GM12865 (cell line): ENCODE measurements at regions not wholly inside any gene's neighbourhood (a gene's known extent, or its start where the extent isn't known, plus 50 kb on each side); places are given as distances from the start of the nearest gene placed in this dataset.
"Not testable (repeated sequence)": the region's sequence is repeated elsewhere in the genome, so short reads cannot be mapped to it uniquely, and the experiment has no call there.

Experiments used
- DNase-seq: peaks from one replicate; pipeline ENCODE4 v3.0.0; 2010; ENCODE audit warnings: low read depth
- H3K4me3 ChIP-seq: 2 replicates; pipeline ENCODE4 v1.5.1; 2011; ENCODE audit warnings: mild to moderate bottlenecking, low read depth, low read length, control low read depth
- TF ChIP-seq, protein P1 (sequence below): IDR thresholded peaks from 2 replicates; pipeline ENCODE4 v1.5.1; 2011; ENCODE audit warnings: low read length, control low read depth, low read depth, inconsistent platforms; ENCODE audit not compliant: insufficient read depth; ENCODE audit errors: missing control alignments

DNA sequence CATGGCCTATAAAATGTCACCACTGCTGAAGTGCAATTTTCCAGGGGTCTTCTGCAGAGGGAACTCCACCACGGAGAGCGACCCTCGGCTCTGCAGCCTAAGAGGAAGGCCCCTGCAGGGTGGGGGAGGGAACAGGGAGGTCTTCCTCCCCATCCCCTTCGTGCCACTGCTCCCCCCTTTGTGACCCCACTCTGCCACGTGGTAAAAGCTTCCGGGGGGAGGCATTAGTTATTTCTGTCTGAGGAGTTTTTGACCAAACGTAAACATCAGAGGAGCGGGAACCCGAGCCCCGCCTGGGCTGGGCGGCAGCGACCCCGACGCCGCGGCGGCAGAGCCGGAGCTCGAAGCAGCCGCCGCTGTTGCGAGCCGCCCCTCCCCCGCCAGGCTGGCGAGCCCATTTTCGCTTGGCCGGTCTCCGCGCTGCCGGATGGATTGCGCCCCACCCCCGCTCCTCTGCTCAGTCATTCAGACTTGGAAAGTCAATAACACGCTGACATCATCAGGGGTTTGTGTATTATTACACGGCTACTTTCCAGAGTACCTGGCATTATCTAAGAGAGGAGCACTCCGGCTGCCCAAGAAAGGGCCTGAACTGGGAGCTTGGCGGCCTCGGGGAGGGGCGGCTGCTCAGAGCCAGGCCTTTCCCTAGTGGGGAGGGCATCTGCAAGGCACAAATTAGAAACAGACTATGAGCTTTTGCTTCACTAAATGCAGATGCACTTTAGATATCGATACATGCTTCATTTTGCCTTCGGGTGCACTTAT is 162.5 kb upstream of the TBL1XR1 start:
- TF ChIP-seq, protein P1, sequence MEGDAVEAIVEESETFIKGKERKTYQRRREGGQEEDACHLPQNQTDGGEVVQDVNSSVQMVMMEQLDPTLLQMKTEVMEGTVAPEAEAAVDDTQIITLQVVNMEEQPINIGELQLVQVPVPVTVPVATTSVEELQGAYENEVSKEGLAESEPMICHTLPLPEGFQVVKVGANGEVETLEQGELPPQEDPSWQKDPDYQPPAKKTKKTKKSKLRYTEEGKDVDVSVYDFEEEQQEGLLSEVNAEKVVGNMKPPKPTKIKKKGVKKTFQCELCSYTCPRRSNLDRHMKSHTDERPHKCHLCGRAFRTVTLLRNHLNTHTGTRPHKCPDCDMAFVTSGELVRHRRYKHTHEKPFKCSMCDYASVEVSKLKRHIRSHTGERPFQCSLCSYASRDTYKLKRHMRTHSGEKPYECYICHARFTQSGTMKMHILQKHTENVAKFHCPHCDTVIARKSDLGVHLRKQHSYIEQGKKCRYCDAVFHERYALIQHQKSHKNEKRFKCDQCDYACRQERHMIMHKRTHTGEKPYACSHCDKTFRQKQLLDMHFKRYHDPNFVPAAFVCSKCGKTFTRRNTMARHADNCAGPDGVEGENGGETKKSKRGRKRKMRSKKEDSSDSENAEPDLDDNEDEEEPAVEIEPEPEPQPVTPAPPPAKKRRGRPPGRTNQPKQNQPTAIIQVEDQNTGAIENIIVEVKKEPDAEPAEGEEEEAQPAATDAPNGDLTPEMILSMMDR: no peak
- H3K4me3 ChIP-seq: peak overlapping the region; percentile 63
- DNase-seq: peak; percentile 98

DNA sequence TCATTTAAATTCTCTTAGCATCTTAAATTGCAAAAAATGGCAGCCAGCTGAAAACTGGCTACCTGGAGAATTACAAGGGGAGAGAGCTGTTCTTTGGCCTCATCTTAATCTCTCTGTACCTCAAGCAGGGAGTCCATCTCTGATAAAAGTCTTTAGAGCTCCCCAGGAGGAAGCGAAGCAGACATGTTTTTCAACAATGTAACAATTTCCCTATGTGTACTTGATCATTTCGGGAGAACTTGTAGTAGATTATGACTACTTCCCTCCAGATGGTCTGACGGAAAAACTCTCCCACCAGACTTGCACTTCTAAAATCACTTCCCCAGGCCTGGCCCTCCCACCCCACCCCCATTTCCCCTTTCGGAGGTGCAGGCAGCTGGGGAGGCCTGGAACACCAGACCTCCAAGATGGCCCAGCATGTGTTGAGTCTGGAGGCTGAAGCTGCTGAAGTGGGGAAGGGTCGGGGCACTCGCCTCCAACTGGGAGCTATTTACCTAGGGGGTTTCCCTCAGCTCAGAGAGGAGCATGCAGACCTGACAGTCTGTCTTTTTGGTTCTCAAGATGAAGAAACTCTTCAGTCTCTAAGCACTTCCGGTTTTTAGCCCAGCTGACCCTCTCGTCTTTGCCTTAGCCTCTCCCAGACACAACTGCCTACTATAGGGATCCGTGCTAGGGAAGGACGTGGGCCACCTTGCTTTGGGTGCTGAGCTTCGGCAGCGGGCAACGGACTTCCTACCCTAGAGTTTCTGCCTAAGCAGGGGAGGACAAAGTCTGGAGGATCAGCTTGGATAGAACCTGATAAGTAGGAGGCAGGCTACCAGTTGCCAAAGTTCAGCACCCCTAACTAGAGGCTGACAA is 164.0 kb upstream of the TBL1XR1 start:
- TF ChIP-seq, protein P1: no peak
- no peak overlapping the region for H3K4me3 ChIP-seq
- peak; percentile 36 for DNase-seq

DNA sequence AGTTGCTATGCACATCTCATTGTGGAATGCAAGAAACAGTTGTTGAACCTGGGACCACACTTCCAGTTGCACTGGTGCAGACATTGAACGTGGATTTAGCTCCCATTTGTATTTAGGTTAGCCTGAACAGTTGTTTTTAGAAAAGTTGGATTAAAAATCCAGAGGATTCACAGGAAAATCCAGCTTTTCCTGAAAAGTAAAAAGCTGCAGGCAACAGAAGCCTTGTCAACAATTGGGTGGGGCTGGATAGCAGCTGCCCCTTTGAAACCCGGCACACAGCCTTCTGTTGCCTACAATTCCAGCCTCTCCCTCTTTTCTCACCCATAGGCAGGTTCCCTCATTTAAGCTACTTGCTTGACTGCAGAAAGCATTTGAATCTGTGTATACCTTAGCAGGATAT is 165.3 kb upstream of the TBL1XR1 start:
- TF ChIP-seq, protein P1: no peak
- no peak for DNase-seq
- no peak overlapping the region for H3K4me3 ChIP-seq

DNA sequence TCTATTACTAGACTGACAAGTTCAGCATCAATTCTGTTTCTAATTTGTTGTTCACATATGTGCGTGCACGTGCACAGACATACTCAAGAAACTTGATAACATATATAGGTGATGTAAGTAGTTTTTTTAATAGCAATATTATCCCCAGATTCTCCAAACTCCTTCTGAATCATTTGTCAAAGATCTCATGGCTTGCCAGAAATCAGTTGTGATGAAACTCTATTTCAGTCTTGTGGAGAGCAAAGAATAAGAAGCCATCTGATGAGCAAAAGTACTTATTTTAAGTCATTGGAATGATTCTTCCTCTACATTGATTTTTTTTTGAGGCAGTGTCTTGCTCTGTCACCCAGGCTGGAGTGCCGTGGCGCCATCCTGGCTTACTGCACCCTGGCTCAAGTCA is 167.0 kb upstream of the TBL1XR1 start:
- DNase-seq: no peak
- TF ChIP-seq, protein P1: no peak
- no peak overlapping the region for H3K4me3 ChIP-seq

DNA sequence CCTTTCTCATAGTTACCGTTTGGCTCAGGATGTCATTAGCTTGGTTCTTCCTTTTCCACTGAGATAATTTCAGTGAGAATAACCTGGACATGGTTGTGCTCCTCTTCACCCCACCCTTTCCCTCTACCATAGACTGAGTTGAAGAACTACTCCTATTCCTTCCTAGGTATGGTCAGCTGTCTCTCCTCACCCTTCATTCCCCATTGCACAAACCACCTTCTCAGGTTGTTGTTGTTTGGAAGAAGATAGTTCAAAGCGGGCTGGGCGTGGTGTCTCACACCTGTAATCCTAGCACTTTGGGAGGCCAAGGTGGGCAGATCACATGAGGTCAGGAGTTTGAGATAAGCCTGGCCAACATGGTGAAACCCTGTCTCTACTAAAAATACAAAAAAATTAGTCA is 168.0 kb upstream of the TBL1XR1 start:
- DNase-seq, H3K4me3 ChIP-seq: not testable (repeated sequence)

DNA sequence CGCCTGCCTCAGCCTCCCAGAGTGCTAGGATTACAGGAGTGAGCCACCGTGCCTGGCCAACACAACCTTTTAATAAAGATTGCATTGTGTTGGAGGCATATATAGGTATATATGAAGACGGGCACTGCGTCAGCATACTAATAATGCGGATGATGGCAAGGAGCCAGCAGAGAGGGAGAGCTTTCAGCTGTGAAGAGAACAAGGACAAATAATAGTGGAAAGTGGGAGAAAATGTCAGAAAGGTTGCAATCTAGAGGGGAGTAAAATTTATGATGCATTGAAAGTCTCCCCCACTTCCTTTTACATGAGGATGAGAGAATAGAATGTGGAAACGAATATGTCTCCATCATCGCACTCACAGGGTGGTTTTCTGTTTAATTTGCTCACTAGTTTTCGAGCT is 170.5 kb upstream of the TBL1XR1 start:
- TF ChIP-seq, protein P1: no peak
- no peak overlapping the region for H3K4me3 ChIP-seq
- no peak for DNase-seq

DNA sequence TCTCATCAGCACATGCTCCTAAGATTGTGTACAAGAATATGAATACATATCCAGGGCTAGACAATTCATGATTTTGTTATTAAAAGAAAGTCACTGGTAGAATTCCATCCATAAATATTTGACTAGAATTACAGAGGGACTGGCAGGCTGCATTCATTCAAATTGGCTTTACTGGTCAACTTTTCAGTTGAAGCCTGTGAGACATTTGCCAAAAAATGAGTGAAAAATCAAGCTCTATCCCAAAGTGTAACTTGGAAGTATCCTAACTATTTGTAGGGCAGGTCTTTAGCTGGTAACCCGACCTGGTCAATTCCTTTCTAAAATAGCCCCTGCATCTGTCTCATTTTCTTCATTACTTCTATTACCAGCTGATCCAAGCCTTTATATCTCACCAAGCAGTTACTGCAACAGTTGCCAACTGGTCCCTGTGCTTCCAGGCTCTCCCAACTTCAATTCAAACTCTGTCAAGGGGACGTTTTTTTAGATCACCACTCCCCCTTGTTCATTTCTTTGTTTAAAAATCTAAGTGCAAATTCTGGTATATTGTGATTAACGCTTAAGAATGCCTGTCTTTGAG is 173.1 kb upstream of the TBL1XR1 start:
- H3K4me3 ChIP-seq: no peak overlapping the region
- TF ChIP-seq, protein P1: no peak
- no peak for DNase-seq
